Hypothalamus (tissue), 51 donors: ENCODE measurements at regions not wholly inside any gene's neighbourhood (a gene's known extent, or its start where the extent isn't known, plus 50 kb on each side); places are given as distances from the start of the nearest gene placed in this dataset.

ENCODE experiments used
- DNase-seq, 51 donors: peaks; one replicate each; lab custom pipeline; 2025; lab: John Stamatoyannopoulos, UW

DNA sequence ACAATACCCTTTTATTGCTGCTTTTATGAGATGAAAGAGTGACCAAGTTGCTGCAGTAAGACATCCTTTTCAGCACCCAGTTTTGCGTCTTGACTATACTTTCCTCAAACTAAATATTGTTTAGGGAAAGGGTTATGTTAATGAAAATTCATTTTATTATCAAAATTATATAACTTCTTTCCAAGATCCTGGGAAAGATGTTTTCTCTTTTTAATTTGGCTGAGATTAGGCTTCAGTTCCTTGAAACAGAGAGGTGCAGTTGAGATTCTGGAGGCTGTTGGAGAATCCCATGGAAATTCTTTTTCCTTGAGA is 91.6 kb upstream of the KCNA3 start:
- no peak for DNase-seq

- peak in 16 of 51 donors; percentile 5 to 61 (median 32) for DNase-seq
Observed at GRCh38 chr1:110765640-110766335, 91.0 kb upstream of the KCNA3 start.

DNA sequence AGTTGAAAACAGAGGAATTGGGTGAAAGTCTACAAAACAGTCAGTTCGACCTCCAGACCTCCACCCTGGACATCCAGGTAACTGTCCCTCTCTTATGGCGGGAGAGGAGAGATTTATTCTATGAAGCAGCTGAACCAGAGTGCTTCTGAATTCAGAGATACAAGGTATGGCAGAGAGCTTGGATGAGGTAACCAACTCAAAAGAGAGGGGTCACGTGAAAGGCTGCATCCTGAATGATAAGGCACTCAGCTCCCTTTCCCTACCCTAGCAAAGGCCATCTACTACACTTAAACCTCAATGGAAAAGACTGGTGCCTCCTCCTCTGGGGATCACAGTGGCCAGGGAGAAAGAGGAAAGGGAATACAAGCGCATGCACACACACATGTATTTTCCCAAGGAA is 88.4 kb upstream of the KCNA3 start:
- DNase-seq = no peak

GRCh38 chr1:110760321-110760720 is 85.6 kb upstream of the KCNA3 start:
- DNase-seq = no peak

- peak in 24 of 51 donors; percentile 8 to 69 (median 30) for DNase-seq
Observed at GRCh38 chr1:110756506-110756905, 81.8 kb upstream of the KCNA3 start.

DNA sequence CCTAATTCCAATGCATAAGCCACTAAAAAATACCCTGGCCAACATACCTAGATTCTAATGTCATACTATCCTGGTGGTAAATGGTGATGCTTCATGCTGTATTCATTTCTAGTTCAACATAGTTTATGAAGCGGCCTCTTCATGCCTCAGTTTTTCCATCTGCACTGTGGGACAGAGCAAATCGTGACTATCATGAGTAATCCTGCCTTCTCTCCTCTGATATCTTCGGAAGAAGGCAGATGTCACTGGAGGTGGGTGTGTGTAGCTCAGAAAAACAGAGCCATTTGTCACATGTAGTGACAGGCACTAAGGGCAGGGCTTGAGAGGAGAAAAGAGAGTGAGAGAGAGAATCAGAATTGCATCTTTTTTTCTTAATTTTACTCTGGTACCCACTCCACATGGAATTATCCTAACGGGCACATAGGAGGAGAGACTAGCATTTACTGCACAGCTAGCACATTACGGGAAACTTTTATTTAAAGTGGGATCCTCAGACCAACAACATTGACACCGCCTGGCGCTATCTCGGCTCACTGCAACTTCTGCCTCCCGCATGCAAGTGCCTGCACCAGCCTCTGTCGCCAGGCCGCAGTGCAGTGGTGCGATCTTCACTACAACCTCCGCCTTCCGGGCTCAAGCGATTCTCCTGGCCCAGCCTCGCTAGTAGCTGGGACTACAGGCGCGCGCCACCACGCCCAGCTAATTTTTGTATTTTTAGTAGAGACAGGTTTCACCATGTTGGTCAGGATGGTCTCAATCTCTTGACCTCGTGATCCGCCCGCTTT is 78.4 kb upstream of the KCNA3 start:
- DNase-seq = no peak

DNA sequence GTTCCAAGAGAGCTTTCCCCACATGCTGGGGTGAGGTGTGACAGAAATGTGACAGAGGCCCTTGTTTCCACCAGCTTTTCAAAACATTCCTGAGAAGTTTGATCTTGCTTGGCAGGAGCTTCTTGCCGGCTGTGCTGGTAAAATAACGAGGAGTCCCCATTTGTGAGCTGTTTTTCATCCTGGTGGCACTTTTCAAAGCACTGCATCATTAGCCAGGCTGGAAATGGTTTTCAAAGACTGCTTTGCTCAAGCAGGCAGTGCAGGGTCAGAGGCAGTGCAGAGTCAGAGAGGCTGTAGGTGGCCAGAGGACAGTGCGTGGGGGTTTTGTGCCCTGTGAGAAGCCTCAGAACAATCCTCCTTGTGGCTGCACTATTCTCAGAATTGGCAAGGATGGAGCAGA is 75.8 kb upstream of the KCNA3 start:
- peak in 1 of 51 donors; percentile 7 for DNase-seq

GRCh38 chr1:110749960-110750359 is 75.2 kb upstream of the KCNA3 start:
- no peak for DNase-seq

- DNase-seq = peak in 8 of 51 donors; percentile 5 to 38 (median 8)
Observed at GRCh38 chr1:110746644-110747259, 72.0 kb upstream of the KCNA3 start.

DNA sequence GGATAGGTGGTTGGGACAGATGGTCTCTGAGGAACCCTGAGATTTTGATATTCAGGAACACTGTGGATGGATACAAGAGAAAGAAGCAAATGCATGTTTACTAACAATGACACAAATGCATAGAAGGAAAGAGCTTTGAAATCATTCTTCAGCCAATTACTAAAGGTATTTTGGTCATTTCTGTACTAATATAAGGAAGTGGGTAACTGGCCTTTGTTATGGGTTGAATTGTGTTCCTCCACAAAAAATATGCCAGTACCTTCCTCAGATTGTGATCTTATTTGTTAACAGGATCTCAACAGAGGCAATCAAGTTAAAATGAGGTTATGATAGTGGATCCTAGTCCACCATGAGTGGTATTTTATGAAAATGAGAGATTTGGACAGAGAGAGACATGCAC is 68.7 kb upstream of the KCNA3 start:
- DNase-seq = no peak

DNA sequence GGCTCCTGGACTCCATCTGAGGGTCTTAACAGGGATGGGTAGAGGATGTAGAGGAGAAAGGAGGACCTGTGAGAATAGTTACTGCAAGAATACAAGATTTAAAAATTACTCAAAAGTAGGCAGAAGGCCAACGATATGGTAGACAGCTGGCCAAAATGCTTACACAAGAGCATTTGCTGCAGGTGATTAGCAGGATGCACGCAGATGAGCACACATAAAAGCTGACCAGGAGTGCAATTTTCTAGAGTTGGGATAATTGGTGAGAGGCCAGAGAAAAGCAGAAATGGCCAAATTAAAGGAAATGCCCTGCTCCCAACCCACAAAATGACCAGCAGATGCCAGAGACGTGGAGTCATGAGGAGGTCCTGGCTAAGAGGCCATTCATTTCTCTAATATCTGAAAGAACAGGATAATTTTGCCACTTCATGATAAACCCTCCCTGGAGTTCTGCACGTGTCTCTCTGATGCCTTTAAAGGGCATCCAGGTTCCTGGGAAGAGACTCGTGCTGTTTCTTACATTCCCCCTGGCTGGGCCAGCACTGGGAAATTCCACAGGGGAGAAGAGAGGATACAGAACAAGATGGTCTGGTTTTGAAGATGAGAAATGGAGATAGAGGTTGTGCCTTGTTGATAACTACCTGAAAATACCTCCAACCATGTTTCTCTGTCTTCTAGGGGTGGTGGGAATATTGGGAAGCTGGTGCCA is 62.3 kb upstream of the KCNA3 start:
- no peak for DNase-seq

- peak in 9 of 51 donors; percentile 9 to 27 (median 17) for DNase-seq
Observed at GRCh38 chr1:110734133-110734680, 59.5 kb upstream of the KCNA3 start.

DNA sequence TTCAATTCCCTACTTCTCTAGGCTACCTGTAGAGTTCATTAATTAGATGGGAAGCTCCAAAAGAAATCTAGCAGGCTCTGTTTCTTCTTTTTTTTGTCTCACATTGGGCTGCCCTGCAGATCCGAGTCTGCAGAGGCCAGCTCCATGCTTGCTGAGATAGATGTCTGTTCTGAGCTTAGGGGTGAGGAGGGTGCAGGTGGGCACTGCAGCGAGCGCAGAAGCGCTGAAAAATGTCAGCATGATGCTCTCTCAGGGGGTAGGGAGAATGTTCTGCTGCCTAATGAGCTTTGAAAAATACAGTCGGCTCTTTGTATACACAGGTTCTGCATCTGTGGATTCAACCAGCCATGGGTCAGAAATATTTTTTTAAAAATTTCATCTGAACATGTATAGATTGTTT is 56.8 kb upstream of the KCNA3 start:
- no peak for DNase-seq

DNA sequence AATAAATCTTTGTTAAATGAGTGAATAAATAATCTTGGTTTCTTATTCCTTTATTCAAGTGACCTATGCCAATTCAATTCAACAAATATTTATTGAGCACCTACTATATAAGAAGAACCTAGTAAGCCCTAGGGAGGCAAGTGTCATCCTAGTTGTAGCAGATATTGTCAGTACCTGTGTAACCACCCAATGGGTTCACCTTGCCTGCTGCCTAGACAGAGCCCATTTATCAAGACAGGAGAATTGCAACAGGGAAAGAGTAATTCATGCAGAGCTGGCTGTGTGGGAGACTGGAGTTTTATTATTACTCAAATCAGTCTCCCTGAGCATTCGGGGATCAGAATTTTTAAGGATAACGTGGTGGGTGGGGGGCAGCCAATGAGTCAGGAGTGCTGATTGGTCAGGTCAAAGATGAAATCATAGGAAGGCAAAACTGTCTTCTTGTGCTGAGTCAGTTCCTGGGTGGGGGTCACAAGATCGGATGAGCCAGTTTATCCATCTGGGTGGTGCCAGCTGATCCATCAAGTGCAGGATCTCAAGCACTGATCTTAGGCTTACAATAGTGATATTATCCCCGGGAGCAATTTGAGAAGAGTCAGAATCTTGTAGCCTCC is 53.8 kb upstream of the KCNA3 start:
- no peak for DNase-seq

GRCh38 chr1:110727246-110727645 is 52.5 kb upstream of the KCNA3 start:
- peak in 1 of 51 donors; percentile 41 for DNase-seq

DNA sequence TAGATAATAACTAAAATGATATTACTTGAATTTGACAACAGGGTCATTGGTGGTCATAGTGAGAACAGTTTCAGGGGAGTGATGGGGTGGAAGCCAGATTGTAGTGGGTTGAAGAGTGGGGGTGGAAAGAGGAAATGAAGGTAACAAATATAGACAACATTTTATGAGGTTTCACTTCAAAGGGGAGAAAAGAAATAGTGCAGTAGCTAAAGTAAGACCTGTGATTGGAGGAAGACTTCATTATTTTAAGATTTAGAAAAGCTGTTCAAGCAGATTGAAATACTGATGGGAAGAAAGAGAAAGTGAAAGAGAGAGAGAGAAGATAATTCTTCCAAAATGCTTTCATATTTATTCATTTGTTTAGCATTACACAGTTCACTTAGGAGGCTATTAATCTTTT is 52.0 kb upstream of the KCNA3 start:
- no peak for DNase-seq
